Activated CD4-positive, alpha-beta T cell treated with anti-CD3 and anti-CD28 coated beads, Interleukin-10, Interleukin-2, amounts not matched to agents 100 ng/mL and 50 ng/mL, durations not matched to agents 16 hours and 8 hours (primary cell): ENCODE measurements at regions not wholly inside any gene's neighbourhood (a gene's known extent, or its start where the extent isn't known, plus 50 kb on each side); places are given as distances from the start of the nearest gene placed in this dataset.
"Not testable (repeated sequence)": the region's sequence is repeated elsewhere in the genome, so short reads cannot be mapped to it uniquely, and the experiment has no call there.

Source experiments
- DNase-seq: peaks from one replicate; pipeline ENCODE4 v3.0.0-alpha.2; 2020

DNA sequence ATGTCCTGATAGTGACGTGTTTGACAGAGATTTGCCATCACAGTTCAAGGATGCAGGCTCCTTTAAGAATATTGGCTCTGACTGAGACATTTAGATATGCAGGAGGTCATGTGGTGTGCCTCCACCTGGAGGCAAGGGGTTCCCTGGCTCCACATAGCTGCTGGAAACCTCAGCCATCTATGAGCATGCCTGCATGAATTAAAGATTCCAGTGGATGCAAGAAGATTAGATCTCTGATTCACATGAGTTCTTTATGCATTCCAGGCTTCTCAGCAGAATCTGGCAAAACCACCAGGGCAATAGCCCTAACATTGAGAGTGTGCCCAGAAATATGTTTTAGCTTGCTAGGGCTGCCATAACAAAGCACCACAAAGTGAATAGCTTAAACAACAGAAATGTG, 298.5 kb upstream of the AADAT start:
- no peak for DNase-seq

DNA sequence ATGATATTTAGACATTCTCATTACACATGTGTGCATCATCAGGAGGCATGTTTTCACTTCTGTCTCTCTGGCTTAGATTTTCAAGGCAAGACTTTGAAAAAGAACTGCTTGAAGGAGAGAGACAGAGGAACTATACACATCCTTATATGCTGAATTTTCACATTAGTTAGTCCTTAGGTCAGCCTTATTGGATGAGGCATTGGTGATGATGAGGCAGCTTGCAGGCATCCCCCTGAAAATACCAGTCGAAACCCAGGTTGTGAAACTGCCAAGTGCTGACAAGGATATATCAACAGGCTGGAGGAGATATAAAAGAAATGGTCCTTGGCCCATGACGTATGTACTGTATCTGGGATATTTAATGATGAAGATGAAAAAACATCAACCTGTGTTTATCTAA, 297.2 kb upstream of the AADAT start:
- DNase-seq: no peak

DNA sequence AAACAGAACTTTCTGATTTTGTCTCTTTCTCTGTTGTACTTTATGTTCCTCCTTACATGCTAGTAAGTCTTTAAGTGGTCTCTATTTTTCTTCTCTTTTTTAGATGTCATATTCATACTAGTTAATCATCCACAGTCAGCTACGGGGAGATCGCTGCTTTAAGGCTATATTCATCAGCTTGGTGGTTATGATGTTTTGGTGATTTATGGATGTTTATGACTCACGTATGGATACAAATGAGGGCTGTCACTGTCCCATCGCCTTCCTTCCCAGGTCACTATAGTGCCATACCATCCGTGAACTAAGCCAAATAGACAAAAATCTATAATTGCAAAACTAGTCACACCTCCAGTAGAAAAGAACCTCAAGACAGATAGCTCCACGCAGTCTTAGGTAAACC, 296.8 kb upstream of the AADAT start:
- no peak for DNase-seq

DNA sequence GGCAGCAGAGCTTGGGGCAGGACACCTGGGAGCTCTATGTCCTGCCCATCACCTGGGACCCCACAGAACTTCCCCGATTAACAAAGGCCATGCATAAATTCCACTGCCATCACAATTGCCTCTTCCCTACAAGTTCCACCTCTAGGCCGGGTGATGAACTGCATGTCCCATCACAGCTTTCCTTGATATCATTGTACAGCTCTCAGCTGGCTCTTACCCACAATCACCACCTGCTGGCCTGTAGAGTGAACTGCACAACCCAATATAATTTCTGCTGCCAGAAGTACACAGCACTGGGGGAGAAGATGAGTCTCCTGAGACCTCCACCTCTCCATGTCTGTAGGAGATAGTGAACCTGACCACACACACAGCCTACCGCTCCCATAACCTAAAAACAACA, 285.0 kb upstream of the AADAT start:
- peak; percentile 34 for DNase-seq

DNA sequence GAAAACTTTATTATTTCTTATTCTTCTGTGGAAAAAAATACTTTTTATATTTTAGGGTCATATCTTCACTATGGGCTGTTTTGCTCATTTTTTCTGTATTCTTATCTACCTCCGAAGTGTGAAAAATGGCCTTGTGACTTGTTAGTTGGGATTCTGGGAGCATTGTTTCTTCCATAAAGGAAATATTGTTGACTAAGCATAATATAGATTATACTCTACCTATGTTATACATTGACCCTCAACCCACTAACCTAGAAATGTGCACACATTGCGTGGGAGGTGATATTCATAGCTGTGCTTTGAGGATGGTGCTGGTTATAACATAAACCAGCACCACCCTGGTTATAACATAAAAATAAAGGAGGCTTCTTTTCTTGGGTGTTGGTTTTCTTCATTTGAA, 259.2 kb upstream of the AADAT start:
- no peak for DNase-seq

DNA sequence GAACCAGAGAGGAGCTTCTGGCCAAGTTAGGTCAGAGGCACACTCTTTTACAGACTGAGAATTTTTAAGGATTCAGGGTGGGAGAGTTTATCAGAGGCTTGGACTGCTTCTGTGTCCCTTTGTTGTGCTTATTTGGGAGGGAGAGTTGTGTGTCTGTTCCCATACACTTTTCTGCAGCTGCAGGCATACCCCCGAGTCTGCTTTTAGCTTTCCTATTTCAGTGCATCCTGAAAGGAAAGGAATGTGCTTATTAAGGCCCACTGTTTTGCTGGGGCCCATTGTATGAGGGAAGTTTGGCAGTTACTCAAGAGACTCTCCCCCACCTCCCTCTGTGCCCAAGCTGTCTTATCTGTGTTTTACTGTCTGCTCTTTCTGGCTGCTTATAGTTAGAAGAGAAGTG, 257.4 kb upstream of the AADAT start:
- not testable (repeated sequence) for DNase-seq

DNA sequence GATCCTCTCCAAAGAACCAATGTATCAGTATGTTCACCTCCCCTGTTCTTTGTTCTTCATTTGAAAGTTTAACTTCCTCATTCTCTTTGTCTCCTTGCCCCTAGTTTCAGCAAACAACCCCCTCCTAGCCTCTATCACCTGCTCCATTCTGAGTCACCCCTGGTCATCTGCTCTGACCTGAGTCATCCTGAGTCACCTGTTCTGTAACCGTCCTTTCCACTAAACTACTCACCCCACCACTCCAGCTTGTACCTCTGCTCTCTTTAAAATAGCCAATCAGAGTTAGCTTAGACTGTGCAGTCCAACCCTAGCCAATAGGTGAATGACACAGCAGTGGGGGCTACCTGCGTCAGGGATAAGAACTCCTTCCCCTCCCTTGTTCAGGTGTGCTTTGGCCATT, 249.8 kb upstream of the AADAT start:
- no peak for DNase-seq

DNA sequence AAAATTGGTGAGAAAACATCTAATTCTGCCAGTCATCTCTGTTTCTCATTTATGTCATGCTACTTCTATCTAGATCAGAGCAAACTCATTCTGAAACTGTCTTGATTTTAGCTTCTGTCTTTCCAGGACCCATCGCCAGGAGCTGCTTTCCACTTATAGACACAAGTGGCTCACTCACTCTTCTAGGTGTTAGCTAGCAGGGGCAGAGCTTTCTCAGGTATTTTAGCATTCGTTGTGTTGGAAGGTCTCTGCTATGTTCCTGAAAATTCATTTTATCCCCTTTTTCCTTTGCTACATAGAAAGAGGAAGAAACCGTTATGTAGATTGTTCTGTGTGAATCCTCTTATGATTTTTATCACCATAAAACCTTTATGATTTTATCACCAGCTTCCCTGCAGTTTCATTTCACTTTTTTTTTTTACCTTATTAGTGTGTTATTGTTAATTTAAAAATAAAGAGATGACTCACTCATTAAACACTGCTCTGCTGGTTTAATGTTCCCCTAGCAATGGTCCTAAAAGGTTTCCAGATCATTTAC, 246.6 kb upstream of the AADAT start:
- peak; percentile 3 for DNase-seq

DNA sequence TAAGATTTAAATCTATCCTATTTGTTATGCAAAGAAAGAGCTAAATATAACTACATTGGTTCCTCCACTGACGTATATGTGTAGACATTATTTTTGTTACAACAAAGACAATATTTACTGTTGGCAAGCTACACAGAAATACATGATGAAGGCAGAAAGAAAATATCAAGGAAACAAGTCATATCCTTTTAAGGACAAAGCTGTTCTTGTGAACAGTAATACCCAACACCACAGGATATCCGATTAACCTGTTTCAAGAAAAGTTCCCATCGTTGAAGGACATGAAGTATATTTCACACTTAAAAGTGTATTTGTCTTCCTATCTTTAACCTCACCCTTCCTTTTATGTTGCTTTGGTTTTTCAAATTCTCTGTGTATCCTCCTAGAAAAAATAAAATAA, 235.8 kb upstream of the AADAT start:
- DNase-seq: no peak

DNA sequence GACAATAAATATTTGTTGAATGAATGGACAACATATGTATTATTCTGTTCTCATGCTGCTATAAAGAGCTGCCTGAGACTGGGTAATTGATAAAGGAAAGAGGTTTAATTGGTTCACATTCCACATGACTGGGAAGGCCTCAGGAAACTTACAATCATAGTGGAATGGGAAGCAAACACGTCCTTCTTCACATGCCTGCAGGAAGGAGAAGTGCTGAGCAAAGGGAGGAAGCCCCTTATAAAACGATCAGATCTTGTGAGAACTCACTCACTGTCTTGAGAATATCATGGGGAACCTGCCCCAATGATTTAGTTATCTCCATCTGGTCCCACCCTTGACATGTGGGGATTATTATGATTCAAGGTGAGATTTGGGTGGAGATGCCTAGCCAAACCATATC, 233.9 kb upstream of the AADAT start:
- no peak for DNase-seq

DNA sequence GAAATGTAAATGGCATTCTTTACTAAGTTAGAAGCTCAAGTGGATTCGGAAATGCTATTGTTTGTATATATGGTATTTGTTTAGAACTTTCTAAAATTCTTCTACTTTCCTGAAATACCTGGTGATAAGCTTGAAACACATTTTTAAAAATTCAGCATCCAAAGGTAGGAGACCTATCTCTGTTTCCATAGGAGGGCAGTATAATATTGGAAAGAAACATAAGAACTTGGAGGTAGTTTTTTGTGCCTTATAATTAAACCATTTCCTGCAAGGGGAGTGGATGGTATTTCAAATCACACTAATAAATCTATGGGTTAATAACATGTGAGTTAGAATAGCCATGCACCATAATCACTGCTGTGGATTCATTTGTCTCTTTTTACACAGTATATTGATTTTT, 217.4 kb upstream of the AADAT start:
- DNase-seq: no peak

DNA sequence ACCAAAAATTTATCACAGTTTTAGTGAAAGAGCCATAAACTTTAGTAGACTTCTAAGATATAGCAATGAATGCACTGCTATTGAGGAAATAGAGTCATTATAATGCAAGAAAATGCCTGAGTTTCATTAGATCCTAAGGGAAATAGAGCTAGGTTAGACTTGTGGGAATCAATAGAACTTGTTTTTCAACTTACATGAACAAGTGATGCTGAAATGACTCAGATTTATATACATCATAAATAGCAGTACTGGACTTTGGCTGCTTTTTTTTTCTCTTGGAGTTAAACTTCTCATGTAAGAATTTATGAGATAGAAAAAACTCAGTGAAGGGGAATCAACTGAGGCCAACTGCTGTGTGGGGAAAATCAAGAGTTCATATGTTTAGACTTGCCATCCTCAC, 216.5 kb upstream of the AADAT start:
- no peak for DNase-seq

DNA sequence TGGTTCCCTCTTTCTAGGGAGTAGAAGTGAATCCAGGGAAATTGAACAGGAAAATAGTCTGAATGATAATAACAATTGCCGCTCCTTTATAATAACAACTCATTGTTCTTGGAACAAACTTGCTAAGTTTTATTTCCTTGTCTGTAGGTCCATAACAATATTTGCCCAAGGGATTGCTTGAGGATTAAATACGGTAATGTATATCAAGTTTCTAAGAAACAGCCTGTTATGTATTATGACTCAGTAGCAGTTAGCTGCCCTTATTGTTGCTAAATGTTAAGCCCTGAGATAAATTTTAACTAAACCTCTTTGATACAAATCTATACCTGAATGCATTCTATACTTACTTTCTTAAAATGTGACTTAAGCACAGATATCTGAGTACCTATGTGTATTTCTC, 215.9 kb upstream of the AADAT start:
- DNase-seq: no peak

DNA sequence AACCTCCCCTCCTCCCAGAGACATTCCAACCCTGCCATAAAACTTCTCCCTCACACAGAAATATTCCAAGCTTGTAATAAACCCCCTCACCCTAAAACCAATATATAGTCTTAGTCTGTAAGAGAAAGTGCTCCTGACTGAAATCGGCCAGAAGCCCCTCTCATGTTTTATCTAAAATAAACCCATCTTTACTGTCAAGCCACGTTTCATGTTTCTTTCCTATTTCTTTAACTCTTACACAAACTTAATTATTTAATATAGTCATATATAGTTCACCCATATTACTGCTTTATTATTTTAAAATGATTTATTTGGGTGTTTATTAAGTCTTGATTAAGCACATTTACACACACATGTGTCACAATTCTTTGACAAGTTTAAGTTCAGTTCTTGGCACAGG, 191.3 kb upstream of the AADAT start:
- no peak for DNase-seq

DNA sequence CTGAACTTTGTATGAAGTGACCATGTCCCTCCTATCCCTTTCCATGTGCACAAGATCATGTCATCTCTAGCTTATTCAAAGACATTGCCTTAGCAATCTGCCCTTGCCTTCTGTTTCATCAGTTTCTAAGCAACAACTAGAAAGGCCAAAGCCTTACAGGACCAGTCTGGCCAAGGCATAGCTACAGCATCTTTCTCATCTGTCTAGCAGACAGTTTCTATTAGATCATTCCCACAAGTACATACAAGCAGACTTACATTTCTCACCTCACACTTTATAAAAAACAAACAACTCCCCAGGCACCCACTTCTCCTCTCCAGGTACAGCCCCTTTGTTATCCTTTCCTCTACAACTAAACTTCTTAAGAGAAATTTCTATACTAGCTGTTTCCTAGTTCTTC, 188.7 kb upstream of the AADAT start:
- no peak for DNase-seq

DNA sequence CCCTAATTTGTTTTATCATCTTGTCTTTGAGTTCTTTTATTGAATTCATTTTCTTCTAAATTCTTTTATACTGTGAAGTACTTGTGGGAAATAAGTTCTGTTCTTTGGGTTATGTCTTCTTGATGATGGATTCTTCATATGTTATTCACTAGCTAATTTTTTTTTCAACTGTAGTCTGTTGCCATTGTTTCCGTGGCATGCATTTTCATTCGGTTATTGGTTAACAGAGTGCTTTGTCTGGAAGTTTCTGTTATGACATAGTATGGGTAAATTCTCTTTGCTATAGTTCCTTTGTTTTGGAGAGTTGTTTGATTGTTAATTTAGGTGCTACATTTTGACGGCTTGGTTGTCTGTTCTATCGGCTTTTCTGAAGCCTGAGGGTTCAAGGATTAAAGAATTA, 184.9 kb upstream of the AADAT start:
- no peak for DNase-seq

DNA sequence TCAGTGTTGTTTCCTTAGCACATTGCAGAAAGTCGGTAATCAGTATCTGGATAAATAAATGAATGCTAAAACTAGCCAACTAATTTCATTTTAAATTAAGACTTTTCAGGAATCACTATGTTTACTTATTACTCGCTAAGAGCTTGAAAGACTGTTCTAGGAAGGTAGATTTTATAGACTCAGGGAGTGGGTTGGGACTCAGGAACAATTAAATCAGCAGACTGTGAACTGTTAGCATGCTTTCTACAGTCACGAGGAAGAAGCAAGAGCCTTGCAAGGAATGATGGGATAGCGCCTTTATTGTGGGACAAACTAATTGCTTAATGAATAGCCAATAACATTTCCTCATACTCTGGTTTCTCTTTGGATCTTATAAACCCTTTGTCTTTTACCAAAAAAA, 183.2 kb upstream of the AADAT start:
- DNase-seq: no peak

DNA sequence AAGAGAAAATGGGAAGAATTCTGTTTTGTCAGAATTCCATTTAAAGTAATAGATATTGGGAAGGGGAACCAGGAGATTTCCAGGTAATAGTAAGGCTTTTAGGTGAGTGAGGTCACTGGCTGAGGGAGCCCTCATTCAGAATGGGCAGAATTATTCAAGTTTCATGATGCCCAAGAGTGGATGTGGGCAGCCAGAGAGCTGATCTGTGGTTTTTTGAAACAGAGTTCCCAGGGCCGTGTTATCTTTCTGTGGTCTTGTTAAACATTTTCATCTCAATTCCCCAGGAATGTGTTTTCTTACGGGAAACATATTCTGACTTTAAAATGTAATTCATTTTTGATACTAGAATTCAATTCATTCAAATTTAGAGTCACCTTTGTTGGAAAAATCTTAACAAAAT, 182.0 kb upstream of the AADAT start:
- no peak for DNase-seq

DNA sequence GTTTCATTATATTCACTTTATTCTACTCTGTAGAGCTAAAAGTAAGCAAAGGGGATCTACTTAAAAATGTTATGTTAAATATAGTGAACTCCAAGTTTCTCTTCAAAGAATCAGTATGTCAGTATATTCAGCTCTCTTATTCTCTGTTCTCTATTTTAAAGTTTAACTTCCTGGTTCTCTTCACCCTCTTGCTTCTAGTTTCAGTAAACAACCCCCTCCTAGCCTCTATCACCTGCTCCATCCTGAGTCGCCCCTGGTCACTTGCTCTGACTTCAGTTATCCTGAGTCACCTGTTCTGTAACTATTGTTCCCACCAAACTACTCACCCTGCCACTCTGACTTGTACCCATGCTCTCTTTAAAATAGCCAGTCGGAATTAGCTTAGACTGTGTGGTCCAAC, 180.9 kb upstream of the AADAT start:
- DNase-seq: no peak

DNA sequence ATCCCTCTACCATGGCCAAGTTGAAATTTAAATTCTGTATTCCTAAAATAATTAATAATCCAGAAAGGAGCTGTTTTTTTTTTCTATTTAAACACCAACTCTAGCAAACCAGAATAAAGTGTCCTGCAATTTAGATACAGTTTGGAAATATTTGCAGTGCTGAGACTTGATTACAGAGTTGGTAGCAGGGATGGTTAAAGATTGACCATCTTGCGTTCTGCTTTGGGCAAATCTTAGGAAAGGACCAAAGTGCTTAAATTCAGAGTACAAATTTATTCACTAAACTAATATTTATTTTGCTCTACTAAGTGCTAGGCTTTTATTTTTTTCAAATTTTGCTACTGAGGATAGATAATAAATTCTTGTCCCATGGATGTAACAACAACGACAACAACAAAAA, 180.2 kb upstream of the AADAT start:
- DNase-seq: no peak

DNA sequence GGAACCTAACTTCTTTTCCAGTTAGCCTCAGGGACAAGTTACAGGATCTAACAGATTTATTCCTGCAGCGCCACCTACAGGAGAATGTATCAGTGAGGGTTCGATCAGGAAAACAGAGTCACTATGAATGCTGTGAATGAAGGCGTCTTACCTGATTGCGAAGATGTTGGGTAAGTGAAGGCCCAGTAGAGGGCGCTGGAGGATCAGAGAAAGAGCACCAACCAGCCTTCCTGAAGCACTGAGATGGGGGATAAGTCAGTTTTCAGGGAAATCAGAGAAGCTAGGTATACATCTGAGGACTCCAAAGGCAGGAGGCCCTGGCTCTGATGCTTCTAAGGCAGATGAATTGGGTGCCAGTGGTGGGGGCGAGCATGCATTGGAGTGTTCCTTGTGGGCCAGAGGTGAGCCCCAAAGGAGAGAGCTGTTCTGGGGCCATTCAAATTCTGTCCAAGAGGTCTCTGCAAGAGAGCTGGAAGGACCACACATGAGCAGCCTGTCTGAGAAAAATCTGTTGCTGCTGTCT, 169.9 kb upstream of the AADAT start:
- DNase-seq: peak; percentile 78

DNA sequence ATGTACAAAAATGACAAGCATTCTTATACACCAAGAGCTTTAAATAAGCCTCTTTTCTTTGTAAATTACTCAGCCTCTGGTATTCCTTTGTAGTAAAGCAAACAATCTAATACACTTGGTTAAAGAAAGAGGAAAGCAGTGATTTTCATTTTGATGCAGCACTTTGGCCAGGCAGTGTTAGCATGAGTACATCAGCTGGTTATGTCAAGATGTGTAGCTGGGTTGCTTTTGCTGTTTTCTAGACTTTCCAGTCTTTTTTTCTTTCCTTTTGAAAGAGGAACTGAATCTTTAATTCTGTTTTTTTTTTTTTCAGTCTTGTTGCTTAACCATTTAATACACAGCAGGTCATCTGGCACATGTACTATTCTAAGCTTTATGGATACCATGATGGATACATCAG, 167.1 kb upstream of the AADAT start:
- no peak for DNase-seq

DNA sequence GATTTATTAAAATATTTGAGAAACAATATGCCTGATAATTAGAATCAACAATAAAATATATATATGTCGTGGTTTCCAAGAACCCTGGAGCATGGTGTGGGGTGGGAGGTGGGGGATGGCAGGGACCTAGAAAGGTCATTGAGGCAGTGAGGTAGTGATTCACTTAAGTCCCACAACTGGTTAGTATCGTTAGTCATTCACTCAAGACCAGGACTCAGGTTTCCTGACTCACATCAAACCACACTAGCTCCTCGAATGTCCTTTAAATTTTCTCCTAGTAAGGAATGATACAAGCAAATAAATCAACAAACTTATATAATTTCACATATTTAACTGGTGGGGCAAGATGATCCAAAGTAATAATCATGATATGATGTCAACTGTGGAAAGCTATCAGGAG, 158.8 kb upstream of the AADAT start:
- DNase-seq: no peak

DNA sequence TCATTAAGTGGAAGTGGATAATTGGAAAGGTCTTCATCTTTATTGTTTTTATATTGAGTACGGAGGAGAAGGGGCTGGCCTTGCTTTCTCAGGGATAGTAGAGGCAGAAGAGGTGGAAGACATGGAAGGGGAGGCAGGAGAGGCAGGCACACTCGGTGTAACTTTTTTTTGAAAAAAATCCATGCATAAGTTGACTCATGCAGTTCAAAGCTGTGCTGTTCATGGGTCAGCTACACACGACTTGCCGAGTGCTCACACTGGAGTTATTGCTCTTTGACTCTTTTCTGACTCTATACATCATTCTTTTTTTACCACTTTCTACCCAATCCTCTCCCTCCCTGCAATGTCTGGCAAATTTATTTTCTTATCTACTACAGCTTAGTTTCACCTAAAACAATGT, 158.3 kb upstream of the AADAT start:
- no peak for DNase-seq

DNA sequence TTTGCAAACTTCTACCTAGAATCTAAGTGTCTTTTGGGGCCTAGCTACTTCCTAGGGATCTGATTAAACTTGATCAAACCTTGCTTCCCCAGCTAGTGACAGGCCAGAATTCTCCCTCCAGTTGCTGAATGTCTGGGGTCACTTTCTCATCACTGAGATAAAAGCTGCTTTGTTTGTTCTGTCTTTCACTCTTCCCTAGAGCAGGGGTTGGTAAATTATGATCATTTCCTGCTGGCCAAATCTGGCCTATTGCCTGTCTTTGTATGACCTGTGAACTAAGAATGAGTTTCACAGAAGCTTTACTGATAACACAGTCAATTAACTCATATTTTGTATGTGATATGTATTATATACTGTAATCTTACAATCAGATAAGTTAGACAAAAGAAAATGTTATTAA, 157.8 kb upstream of the AADAT start:
- no peak for DNase-seq
